Mammary epithelial cell (primary cell): ENCODE measurements at regions not wholly inside any gene's neighbourhood (a gene's known extent, or its start where the extent isn't known, plus 50 kb on each side); places are given as distances from the start of the nearest gene placed in this dataset.

Experiments used
- CTCF ChIP-seq, 2 donors: IDR thresholded peaks in 1 of 2; conservative IDR thresholded peaks in 1 of 2; 2 replicates each; pipeline ENCODE4 v1.5.1; 2011 to 2012; ENCODE audit warnings: inconsistent platforms in 2 of 2, low read length in 2 of 2, mild to moderate bottlenecking in 2 of 2, control low read depth in 1 of 2, low read depth in 1 of 2; ENCODE audit not compliant: insufficient read depth in 1 of 2; ENCODE audit errors: extremely low read depth in 1 of 2
- EZH2 ChIP-seq: IDR thresholded peaks from 2 replicates; pipeline ENCODE4 v1.6.1; 2012; ENCODE audit warnings: low read length, inconsistent platforms, borderline replicate concordance

- TF ChIP-seq CTCF (conservative IDR thresholded peaks at IDR 0.05 in 1 of 2, IDR thresholded peaks at IDR 0.05 in 1 of 2; ENCODE audit: extremely low read depth in 1 of 2, insufficient read depth in 1 of 2, low read depth in 1 of 2, low read length in 2 of 2) (no peak), EZH2 (no peak)
These were observed 499.1 kb upstream of the MPDZ start for GRCh38 chr9:13778631-13779030.
